ENCODE measurements at regions not wholly inside any gene's neighbourhood (a gene's known extent, or its start where the extent isn't known, plus 50 kb on each side); places are given as distances from the start of the nearest gene placed in this dataset.

DNA sequence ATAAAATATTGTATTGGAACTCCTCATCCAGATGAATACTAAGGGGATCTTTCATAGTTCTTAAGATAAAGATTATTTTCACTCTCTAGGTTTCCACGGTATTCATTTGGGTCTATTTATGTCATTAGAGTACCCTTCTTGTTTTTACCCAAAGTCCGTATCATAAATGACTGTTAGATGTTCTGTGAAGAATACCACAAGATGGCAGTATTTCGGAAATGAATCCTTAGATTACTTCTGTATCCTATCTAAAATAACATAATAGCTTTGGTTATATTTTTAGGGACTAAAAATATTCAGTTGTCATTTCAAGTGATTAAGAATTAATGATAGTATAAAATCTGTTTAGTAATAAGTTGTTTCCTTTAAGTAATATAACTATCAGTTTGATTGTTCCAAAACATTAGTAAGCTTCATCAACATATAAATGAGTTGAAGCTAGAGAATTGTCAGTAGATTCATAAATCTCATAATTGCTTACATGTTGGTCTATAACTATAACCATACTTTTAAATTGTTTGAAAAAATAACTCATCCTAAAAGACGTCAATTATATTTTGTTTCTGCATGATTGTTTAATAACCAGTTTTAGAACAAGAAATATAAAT is 337.5 kb upstream of the KCND2 start:
- TF ChIP-seq POLR2AphosphoS5 (IDR thresholded peaks at IDR 0.05; ENCODE audit: low read depth, low read length) (no peak), TAF1 (IDR thresholded peaks at IDR 0.05; ENCODE audit: low read depth, low read length) (no peak), POLR2A (IDR thresholded peaks at IDR 0.05; ENCODE audit: low read depth, low read length) (no peak), POU2F2 (IDR thresholded peaks at IDR 0.05; ENCODE audit: low read depth, low read length) (no peak)
